Astrocyte (in vitro differentiated cells and primary cell): ENCODE measurements at regions not wholly inside any gene's neighbourhood (a gene's known extent, or its start where the extent isn't known, plus 50 kb on each side); places are given as distances from the start of the nearest gene placed in this dataset.

Source experiments
- DNase-seq: peaks from one replicate; pipeline ENCODE4 v3.0.0-alpha.2; 2010; ENCODE audit warnings: low read depth
- FAIRE-seq: peaks from 2 replicates; lab custom pipeline; 2011; peaks lifted over from hg19 to GRCh38; lab: Jason Lieb, UNC
- H2AFZ ChIP-seq: 2 replicates; pipeline ENCODE4 v1.6.0; 2012; ENCODE audit warnings: low read depth, low read length, inconsistent platforms
- H3K27ac ChIP-seq: 2 replicates; pipeline ENCODE4 v1.5.1; 2011; ENCODE audit warnings: low read depth, low read length, inconsistent platforms
- H3K27me3 ChIP-seq: 2 replicates; pipeline ENCODE4 v1.6.0; 2011; ENCODE audit warnings: low read length, inconsistent platforms; ENCODE audit not compliant: insufficient read depth
- H3K36me3 ChIP-seq: 2 replicates; pipeline ENCODE4 v1.5.1; 2011; ENCODE audit warnings: low read length, inconsistent platforms; ENCODE audit not compliant: insufficient read depth
- H3K4me1 ChIP-seq: 2 replicates; pipeline ENCODE4 v1.5.1; 2011; ENCODE audit warnings: low read length, inconsistent platforms; ENCODE audit not compliant: insufficient read depth
- H3K4me2 ChIP-seq: 2 replicates; pipeline ENCODE4 v1.6.0; 2012; ENCODE audit warnings: low read length, inconsistent platforms
- H3K4me3 ChIP-seq: 2 replicates; pipeline ENCODE4 v1.5.1; 2011; ENCODE audit warnings: low read depth, mild to moderate bottlenecking, low read length, inconsistent platforms; ENCODE audit not compliant: insufficient read depth
- H3K79me2 ChIP-seq: 2 replicates; pipeline ENCODE4 v1.6.0; 2012; ENCODE audit warnings: mild to moderate bottlenecking, low read length, inconsistent platforms; ENCODE audit not compliant: insufficient read depth
- H3K9ac ChIP-seq: 2 replicates; pipeline ENCODE4 v1.6.0; 2012; ENCODE audit warnings: mild to moderate bottlenecking, low read length, inconsistent platforms
- H3K9me3 ChIP-seq: 2 replicates; pipeline ENCODE4 v1.5.1; 2012; ENCODE audit warnings: low read depth, mild to moderate bottlenecking, low read length, inconsistent platforms; ENCODE audit not compliant: insufficient read depth
- H4K20me1 ChIP-seq: 2 replicates; pipeline ENCODE4 v1.6.0; 2012; ENCODE audit warnings: low read length, inconsistent platforms; ENCODE audit not compliant: insufficient read depth
- H3K27ac Mint-ChIP-seq: one replicate; pipeline ENCODE4 v1.8.0; 2021; ENCODE audit warnings: mild to moderate bottlenecking, mixed read lengths; ENCODE audit not compliant: unreplicated experiment
- H3K27me3 Mint-ChIP-seq: one replicate; pipeline ENCODE4 v1.8.0; 2021; ENCODE audit warnings: low read depth, mixed read lengths; ENCODE audit not compliant: unreplicated experiment
- H3K36me3 Mint-ChIP-seq: one replicate; pipeline ENCODE4 v1.8.0; 2021; ENCODE audit warnings: low read depth, mixed read lengths; ENCODE audit not compliant: unreplicated experiment
- H3K4me1 Mint-ChIP-seq: one replicate; pipeline ENCODE4 v1.8.0; 2021; ENCODE audit warnings: low read depth, mixed read lengths; ENCODE audit not compliant: unreplicated experiment
- H3K4me3 Mint-ChIP-seq: one replicate; pipeline ENCODE4 v1.8.0; 2021; ENCODE audit warnings: mild to moderate bottlenecking, moderate library complexity, mixed read lengths; ENCODE audit not compliant: unreplicated experiment
- H3K9me3 Mint-ChIP-seq: one replicate; pipeline ENCODE4 v1.8.0; 2021; ENCODE audit warnings: mild to moderate bottlenecking, mixed read lengths; ENCODE audit not compliant: unreplicated experiment
- EZH2 ChIP-seq: IDR thresholded peaks from 2 replicates; pipeline ENCODE4 v1.6.1; 2012; ENCODE audit warnings: mild to moderate bottlenecking, low read length, inconsistent platforms; ENCODE audit not compliant: insufficient read depth
- TF ChIP-seq, protein P1 (sequence below): IDR thresholded peaks from 2 replicates; pipeline ENCODE4 v1.5.1; 2011; ENCODE audit warnings: low read depth, mild to moderate bottlenecking, inconsistent platforms, low read length, moderate library complexity; ENCODE audit not compliant: insufficient read depth

GRCh38 chr2:128818704-128819491 lies 500.2 kb upstream of the HS6ST1 start:
- H3K4me1 ChIP-seq, result no peaks in the 10 kb centered on the region
- H3K9ac ChIP-seq, result no peak overlapping the region
- H3K36me3 ChIP-seq, result no peaks in the 10 kb centered on the region
- TF ChIP-seq, protein P1, sequence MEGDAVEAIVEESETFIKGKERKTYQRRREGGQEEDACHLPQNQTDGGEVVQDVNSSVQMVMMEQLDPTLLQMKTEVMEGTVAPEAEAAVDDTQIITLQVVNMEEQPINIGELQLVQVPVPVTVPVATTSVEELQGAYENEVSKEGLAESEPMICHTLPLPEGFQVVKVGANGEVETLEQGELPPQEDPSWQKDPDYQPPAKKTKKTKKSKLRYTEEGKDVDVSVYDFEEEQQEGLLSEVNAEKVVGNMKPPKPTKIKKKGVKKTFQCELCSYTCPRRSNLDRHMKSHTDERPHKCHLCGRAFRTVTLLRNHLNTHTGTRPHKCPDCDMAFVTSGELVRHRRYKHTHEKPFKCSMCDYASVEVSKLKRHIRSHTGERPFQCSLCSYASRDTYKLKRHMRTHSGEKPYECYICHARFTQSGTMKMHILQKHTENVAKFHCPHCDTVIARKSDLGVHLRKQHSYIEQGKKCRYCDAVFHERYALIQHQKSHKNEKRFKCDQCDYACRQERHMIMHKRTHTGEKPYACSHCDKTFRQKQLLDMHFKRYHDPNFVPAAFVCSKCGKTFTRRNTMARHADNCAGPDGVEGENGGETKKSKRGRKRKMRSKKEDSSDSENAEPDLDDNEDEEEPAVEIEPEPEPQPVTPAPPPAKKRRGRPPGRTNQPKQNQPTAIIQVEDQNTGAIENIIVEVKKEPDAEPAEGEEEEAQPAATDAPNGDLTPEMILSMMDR, result no peak
- TF ChIP-seq EZH2, result no peak
- no peak overlapping the region for H2AFZ ChIP-seq
- no peaks in the 10 kb centered on the region for H3K27me3 ChIP-seq
- H3K9me3 Mint-ChIP-seq, result peaks cover 6% of the 10 kb centered on the region
- H3K4me2 ChIP-seq, result no peak overlapping the region
- H3K4me1 Mint-ChIP-seq, result no peaks in the 10 kb centered on the region
- peaks cover 22% of the 10 kb centered on the region for H3K27me3 Mint-ChIP-seq
- H3K4me3 Mint-ChIP-seq, result no peak overlapping the region
- H3K27ac ChIP-seq, result no peak overlapping the region
- no peak for DNase-seq
- FAIRE-seq, result no peak
- no peaks in the 10 kb centered on the region for H3K36me3 Mint-ChIP-seq
- H3K79me2 ChIP-seq, result no peaks in the 10 kb centered on the region
- no peak overlapping the region for H3K27ac Mint-ChIP-seq
- no peaks in the 10 kb centered on the region for H3K9me3 ChIP-seq
- H3K4me3 ChIP-seq, result no peak overlapping the region
- no peaks in the 10 kb centered on the region for H4K20me1 ChIP-seq

DNA sequence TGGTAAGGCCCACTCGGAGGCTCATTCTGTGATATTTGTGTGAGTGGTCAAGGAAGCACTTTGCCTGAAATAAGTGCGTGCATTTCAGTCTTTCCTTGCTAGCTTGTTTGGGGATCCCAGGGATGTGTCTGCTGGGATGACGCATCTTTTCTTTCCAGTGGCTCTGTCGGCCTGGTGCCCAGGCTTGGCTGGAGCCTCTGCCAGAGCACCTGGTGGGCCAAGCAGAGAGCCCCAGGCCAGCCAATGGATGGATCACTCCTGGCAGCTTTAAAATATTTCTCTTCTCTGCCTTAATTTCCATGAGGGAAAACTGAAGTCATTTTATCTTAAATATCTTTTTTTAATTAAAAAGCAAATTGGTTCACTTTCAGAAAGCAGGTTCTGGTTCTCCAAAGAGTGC lies 501.8 kb upstream of the HS6ST1 start:
- H3K4me3 ChIP-seq, result no peak overlapping the region
- FAIRE-seq (no peak), DNase-seq (no peak)
- Mint-ChIP-seq H3K4me1 (no peaks in the 10 kb centered on the region), H3K27me3 (peaks cover 25% of the 10 kb centered on the region), H3K9me3 (peaks cover 7% of the 10 kb centered on the region), H3K27ac (no peak overlapping the region), H3K36me3 (no peaks in the 10 kb centered on the region), H3K4me3 (no peak overlapping the region)
- no peak overlapping the region for H3K4me2 ChIP-seq
- H3K4me1 ChIP-seq, result no peaks in the 10 kb centered on the region
- H3K36me3 ChIP-seq, result no peaks in the 10 kb centered on the region
- TF ChIP-seq, protein P1, result no peak
- TF ChIP-seq EZH2, result no peak
- no peaks in the 10 kb centered on the region for H3K27me3 ChIP-seq
- no peak overlapping the region for H3K9ac ChIP-seq
- no peak overlapping the region for H3K27ac ChIP-seq
- no peaks in the 10 kb centered on the region for H4K20me1 ChIP-seq
- H2AFZ ChIP-seq, result no peak overlapping the region
- H3K9me3 ChIP-seq, result no peaks in the 10 kb centered on the region
- no peaks in the 10 kb centered on the region for H3K79me2 ChIP-seq

DNA sequence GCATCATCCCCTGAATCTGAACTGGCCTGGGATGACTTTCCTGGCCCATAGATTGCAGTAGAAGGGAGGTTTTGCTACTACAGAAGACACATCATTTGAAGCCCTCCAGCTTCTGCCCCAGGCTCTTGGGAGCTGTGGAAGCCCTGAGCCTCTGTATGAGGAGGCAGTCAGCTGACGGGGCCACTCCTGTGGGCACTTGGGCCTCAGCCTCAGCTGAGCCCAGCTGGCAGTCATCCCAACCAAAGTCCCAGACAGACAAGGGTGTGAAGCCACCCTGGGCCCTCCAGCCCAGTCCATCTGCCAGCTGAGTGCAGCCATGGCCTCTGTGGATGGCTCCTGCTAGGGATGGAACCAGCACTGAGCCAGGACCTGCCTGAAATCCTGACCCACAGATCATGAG lies 502.3 kb upstream of the HS6ST1 start:
- Histone ChIP-seq H3K27ac (no peak overlapping the region), H3K79me2 (no peaks in the 10 kb centered on the region), H3K4me2 (no peak overlapping the region), H2AFZ (no peak overlapping the region), H3K9ac (no peak overlapping the region), H4K20me1 (no peaks in the 10 kb centered on the region), H3K9me3 (no peaks in the 10 kb centered on the region), H3K27me3 (no peaks in the 10 kb centered on the region), H3K36me3 (no peaks in the 10 kb centered on the region), H3K4me1 (no peaks in the 10 kb centered on the region), H3K4me3 (no peak overlapping the region)
- Mint-ChIP-seq H3K4me1 (no peaks in the 10 kb centered on the region), H3K9me3 (peaks cover 9% of the 10 kb centered on the region), H3K4me3 (no peak overlapping the region), H3K36me3 (no peaks in the 10 kb centered on the region), H3K27ac (no peak overlapping the region), H3K27me3 (peaks cover 25% of the 10 kb centered on the region)
- TF ChIP-seq EZH2, result no peak
- TF ChIP-seq, protein P1, result no peak
- FAIRE-seq (no peak), DNase-seq (no peak)
